H1 (cell line): ENCODE measurements at regions not wholly inside any gene's neighbourhood (a gene's known extent, or its start where the extent isn't known, plus 50 kb on each side); places are given as distances from the start of the nearest gene placed in this dataset.

Experiments
- CHD2 ChIP-seq: IDR thresholded peaks from 2 replicates; pipeline ENCODE4 v1.6.1; 2012; ENCODE audit warnings: low read length, improper control_type of control experiment
- CTBP2 ChIP-seq: IDR thresholded peaks from 2 replicates; pipeline ENCODE4 v1.7.0; 2011; ENCODE audit warnings: borderline replicate concordance, mild to moderate bottlenecking, moderate library complexity, mixed read lengths, low read length; ENCODE audit not compliant: insufficient read depth, insufficient read length

- no peak for TF ChIP-seq CTBP2
- TF ChIP-seq CHD2, result no peak
These were observed 782.2 kb downstream of the TBC1D22A start (continued) for GRCh38 chr22:47544696-47545095.
